ENCODE measurements at regions not wholly inside any gene's neighbourhood (a gene's known extent, or its start where the extent isn't known, plus 50 kb on each side); places are given as distances from the start of the nearest gene placed in this dataset.

DNA sequence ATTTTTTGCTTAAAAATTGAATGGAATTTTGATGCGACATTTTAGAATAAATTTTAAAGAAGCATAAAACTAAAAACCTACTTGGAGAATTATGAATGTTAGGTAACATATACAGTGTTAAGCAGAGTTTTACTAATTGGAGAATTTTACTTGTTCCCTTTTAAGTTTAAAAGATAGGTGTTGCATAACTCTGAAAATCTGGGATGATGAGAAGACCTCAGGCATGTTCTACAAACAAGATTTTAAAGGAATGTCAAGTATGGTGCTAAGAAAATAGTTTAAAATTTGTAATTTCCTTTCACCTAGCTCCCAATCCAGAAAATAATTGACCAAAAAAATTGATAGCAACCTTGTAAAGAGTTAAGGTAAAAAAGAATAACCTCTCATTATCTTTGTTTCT lies 135.8 kb downstream of the RFC3 start:
- no peak for DNase-seq

DNA sequence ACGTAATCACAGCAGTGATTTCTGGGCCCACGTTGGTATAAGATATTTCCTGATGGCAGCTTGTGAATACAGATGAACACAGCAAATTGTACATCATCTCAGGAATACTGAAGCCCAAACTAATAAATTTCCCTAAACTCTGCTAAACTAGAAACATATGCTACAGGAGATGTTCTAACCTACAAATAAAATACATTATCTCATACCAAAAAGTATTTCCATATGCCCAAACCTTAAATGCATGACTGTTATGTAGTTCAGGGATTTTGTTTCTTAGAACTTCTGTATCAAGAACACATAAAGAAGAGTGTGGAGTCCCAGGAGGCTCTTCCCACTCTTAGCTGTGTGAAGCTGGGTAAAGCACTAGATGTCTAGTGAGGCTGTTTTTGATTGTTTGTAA lies 138.4 kb downstream of the RFC3 start:
- DNase-seq = no peak

- DNase-seq = no peak
These were observed 139.6 kb downstream of the RFC3 start for GRCh38 chr13:33957497-33957905.

DNA sequence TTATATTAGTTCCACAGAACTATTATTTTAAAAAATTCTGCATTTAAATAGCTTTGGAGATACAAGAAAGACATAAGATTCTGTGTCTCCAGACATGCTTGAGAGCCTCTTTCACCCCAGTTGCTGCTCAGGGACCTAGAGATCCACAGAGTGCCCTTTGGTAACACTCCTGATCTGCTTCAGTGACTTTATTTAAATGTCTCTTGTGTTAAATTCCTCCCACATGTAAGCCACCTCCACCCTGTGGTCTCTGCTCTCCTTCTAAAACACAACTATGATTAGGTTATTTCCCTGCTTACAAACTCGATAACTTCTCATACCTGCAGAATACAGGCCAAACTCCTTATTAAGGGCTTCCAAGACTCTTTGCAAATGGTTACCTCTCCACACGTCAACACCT lies 141.0 kb downstream of the RFC3 start:
- no peak for DNase-seq

GRCh38 chr13:33963134-33963533 lies 145.2 kb downstream of the RFC3 start:
- no peak for DNase-seq

DNA sequence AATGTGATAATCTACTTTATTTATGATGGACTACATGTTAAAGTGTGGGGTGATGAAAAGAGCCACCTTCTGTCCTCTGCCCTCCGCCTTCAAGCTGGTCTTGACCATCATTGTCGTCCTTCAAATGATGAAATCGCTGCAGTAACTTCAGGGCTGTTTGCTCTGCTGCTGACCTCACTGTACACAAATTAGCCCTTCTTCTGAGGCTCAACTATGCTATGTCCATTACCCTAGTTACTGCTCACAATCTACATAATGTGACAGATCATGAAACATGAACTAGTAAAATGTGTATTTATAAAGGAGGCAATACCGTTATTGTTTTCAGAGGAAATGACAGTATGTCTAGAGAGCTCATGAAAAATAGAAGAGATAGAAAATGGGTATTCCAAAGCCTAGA lies 145.9 kb downstream of the RFC3 start:
- no peak for DNase-seq

DNA sequence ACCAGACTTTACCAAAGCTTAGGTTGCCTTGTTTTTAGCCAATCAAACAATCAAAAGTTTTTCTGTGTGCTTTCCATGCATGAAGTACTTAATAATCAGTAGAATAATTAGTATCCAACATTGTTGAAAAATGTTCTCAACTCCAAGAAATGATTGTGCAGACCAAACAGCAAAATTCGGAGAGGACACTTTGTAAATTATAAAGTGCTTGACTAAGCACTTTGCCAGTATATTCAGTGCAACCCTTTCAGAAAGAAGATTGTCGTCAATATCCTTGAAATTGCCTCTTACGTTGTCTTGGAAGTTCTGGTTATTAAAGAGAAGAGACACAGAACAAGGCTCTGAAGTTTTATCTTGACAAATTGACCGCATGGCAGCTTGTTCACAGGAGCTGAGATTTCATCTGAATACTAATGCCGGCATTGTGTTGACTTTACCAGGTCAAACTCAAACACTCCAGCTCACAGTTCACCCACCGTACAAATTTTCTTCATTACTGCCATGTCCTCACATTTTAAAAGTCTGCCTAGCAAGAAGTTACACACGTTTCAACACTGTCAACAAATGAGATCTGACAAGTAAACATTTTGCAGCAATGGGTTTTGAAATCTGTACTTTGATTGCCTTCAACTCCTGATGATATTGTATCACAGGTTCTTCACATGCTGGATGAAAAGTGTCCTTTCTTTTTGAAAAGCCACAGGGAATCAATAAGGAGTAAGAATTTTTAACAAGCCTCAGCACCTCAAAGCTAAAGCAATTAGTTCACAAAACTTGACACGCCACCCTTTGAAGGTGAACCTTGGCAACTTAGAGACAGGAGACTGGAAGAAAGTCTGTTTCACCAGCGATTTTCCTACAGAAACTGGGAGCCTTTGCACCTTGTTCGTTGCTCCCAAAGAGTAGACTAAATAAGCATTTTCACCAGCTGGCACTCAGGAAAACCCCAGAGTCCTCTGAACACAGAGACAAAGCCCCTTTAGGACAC lies 150.9 kb downstream of the RFC3 start:
- no peak for DNase-seq

DNA sequence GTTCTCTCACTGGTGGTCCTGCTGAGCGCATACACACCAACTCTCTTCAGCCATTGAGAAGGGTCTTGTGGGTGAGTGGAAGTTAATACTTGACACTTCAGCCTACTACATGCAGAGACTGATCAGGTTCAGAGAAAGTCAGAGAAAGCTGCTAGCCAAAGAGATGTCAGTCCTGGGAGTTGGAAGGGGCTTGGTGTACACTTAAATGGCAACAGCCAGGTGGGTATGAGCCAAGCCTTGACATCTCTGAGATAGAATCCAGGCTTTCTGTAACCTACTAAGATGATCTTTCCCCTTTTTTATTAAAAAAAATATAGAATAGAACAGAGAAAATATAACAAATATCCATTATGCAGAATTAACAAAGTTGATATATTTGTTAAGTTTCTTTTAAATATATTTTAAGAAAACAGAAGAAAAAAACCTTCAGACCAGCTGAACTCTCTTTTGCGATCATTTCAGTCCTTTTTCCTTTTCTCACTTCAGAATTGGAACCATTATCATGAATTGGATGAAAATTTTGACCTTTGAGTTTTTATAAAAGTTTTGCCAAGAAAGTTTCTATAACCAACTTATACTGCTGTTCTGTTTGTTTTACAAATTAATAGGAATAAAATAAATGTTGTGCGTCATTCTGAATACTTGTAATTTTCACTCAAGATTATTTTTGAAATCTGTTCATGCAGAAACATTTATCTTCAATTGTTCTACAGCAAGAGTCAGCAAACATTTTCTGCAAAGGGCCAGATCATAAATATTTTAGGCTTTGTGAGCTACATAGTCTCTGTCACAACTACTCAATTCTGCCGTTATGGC lies 153.0 kb downstream of the RFC3 start:
- no peak for DNase-seq

DNA sequence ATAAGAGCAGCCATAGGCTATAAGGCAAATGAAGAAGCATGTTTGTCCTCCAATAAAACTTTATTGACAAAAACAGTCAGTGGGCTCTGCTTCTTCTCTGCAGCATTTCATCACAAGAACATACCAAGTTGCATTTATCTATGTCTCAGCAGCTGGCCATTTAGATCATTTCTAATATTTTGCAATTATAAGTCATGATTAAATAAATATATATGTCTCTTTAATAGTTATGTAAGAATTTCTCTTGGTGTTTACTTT lies 153.5 kb downstream of the RFC3 start:
- no peak for DNase-seq

- no peak for DNase-seq
These were observed 155.2 kb downstream of the RFC3 start for GRCh38 chr13:33973194-33973593.

DNA sequence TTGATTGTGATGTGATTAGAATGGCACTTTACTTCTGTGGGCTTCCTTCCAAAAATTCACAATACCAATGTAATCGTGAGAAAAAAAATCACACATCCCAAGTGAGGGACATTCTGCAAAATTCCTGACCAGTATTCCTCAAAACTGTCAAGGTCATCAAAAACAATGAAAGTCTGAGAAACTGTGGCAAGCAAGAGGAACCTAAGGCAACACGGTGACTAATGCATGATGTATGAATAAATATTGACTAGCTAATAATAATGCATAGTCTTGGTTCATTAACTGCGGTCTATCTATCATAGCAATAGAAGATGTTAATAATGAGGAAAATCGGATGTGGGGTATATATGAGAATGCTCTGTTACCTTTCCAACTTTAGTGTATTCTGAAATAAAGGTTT lies 159.0 kb downstream of the RFC3 start:
- DNase-seq = no peak

- no peak for DNase-seq
These were observed 160.7 kb downstream of the RFC3 start for GRCh38 chr13:33978653-33979052.

DNA sequence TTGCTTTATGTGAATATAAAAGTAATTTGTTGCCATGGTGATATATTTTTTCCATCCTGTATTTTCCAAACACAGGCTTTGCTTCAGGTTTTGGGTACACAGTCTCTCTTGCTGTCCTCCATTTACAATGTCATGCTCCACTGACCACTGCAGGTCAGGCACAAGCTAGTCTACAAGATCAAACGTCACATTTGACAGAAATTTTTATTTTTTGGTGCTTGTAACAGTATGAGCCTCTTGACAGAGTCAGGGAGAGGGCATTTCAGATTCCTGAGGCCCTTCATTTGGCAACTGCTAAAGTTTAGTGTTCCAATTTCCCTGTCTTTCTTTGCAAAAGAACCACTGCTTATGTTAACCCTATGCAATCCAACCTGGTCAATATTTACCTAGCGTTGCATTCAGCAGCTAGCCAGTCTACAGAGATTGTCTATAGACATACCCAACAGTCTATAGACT lies 175.0 kb downstream of the RFC3 start:
- no peak for DNase-seq

- no peak for DNase-seq
These were observed 176.2 kb downstream of the RFC3 start for GRCh38 chr13:33994198-33994597.

GRCh38 chr13:33994826-33995502 lies 177.0 kb downstream of the RFC3 start:
- DNase-seq = no peak

DNA sequence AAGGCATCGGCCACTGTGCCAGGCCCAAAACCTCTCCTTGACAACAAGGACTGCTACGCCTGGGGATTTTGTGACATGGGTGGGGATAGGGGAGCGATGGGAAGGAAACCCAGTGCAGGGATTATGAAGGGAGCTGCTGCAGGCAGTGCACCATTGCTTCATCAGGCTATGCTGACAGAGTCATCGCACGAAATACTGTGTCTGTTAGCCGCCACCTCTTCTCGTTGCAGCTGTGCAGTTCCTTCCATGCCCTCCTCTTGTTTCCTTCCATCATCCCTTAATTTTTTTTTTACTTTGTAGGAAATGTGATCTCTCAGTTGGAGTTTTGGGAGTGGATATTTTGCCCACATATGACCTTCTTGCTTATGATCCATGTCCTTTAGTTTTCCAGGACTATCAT lies 178.7 kb downstream of the RFC3 start:
- DNase-seq = no peak

GRCh38 chr13:33997574-33997973 lies 179.6 kb downstream of the RFC3 start:
- DNase-seq = no peak

- no peak for DNase-seq
These were observed 182.1 kb downstream of the RFC3 start for GRCh38 chr13:33999811-34000605.

DNA sequence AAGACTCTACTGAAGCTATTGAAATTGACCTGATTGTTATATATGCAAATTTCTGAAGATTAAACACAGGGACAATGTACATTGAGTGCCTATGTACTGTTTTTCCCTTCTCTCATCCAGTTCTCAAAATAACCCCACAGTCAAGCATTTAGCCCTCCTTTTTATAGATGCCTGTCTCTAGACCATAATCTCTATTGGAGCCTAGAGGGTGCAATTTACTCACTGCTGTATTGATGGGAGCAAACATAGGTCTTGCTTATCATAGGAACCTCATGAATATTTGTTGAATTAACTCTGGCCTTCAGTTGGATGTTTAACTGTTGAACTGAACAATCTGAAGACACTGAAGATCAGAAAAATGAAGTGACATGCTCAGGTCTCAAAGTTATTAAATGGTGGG lies 183.0 kb downstream of the RFC3 start:
- no peak for DNase-seq

- no peak for DNase-seq
These were observed 183.4 kb downstream of the RFC3 start for GRCh38 chr13:34001389-34001788.

GRCh38 chr13:34002141-34002540 lies 184.2 kb downstream of the RFC3 start:
- DNase-seq = no peak

- no peak for DNase-seq
These were observed 185.0 kb downstream of the RFC3 start for GRCh38 chr13:34002924-34003323.

DNA sequence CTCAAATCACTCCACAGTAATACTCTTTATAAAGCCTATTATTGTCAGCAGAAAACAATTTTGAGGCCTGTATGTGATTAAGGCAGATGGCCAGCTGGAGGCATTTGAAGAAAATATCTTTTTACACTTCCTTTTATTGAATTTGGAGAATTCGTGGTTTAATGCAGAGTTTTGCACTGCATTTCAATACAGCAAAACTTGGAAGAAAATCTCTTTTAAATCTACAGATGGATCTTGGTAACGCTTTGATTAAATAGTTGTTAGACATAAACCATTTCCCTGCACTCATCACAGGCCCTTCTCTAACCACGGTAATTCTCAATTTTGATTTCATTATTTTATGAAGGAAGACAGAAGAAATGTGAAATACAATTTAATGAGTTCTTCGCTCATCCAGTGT lies 185.7 kb downstream of the RFC3 start:
- no peak for DNase-seq
